ENCODE measurements at regions not wholly inside any gene's neighbourhood (a gene's known extent, or its start where the extent isn't known, plus 50 kb on each side); places are given as distances from the start of the nearest gene placed in this dataset.

- H3K4me1 Mint-ChIP-seq = no peaks in the 10 kb centered on the region
- H3K27me3 Mint-ChIP-seq = no peaks in the 10 kb centered on the region
- H3K9me3 ChIP-seq (ENCODE audit: control insufficient read depth, low read length, poor library complexity, severe bottlenecking) = no peaks in the 10 kb centered on the region
- no peaks in the 10 kb centered on the region for H3K36me3 Mint-ChIP-seq (ENCODE audit: low read depth)
- no peak for ATAC-seq
- DNase-seq = no peak
- no peak overlapping the region for H3K27ac Mint-ChIP-seq
- no peak overlapping the region for H3K4me3 Mint-ChIP-seq
Measured at GRCh38 chr5:8295141-8295540, 426.2 kb downstream of the MTRR start.

- no peaks in the 10 kb centered on the region for H3K9me3 ChIP-seq (ENCODE audit: control insufficient read depth, low read length, poor library complexity, severe bottlenecking)
- DNase-seq (no peak), ATAC-seq (no peak)
- Mint-ChIP-seq H3K27me3 (no peaks in the 10 kb centered on the region), H3K27ac (no peak overlapping the region), H3K4me1 (no peaks in the 10 kb centered on the region), H3K4me3 (no peak overlapping the region), H3K36me3 (ENCODE audit: low read depth) (no peaks in the 10 kb centered on the region)
Measured at GRCh38 chr5:8299716-8300115, 430.8 kb downstream of the MTRR start.

- no peaks in the 10 kb centered on the region for H3K9me3 ChIP-seq (ENCODE audit: control insufficient read depth, low read length, poor library complexity, severe bottlenecking)
- Mint-ChIP-seq H3K27ac (no peak overlapping the region), H3K36me3 (ENCODE audit: low read depth) (no peaks in the 10 kb centered on the region), H3K4me1 (no peaks in the 10 kb centered on the region), H3K27me3 (no peaks in the 10 kb centered on the region), H3K4me3 (no peak overlapping the region)
- ATAC-seq (no peak), DNase-seq (no peak)
Measured at GRCh38 chr5:8304341-8304740, 435.4 kb downstream of the MTRR start.

- Mint-ChIP-seq H3K27me3 (no peaks in the 10 kb centered on the region), H3K36me3 (ENCODE audit: low read depth) (no peaks in the 10 kb centered on the region), H3K4me1 (no peaks in the 10 kb centered on the region), H3K27ac (no peak overlapping the region), H3K4me3 (no peak overlapping the region)
- ATAC-seq = no peak
- H3K9me3 ChIP-seq (ENCODE audit: control insufficient read depth, low read length, poor library complexity, severe bottlenecking) = no peaks in the 10 kb centered on the region
- DNase-seq = no peak
Measured at GRCh38 chr5:8306288-8306896, 437.4 kb downstream of the MTRR start.

- Mint-ChIP-seq H3K4me3 (no peak overlapping the region), H3K4me1 (no peaks in the 10 kb centered on the region), H3K27me3 (no peaks in the 10 kb centered on the region), H3K36me3 (ENCODE audit: low read depth) (no peaks in the 10 kb centered on the region), H3K27ac (no peak overlapping the region)
- DNase-seq (no peak), ATAC-seq (no peak)
- H3K9me3 ChIP-seq (ENCODE audit: control insufficient read depth, low read length, poor library complexity, severe bottlenecking) = no peaks in the 10 kb centered on the region
Measured at GRCh38 chr5:8314965-8315364, 446.0 kb downstream of the MTRR start.

GRCh38 chr5:8316608-8317280 lies 447.8 kb downstream of the MTRR start:
- ATAC-seq (no peak), DNase-seq (no peak)
- no peak overlapping the region for H3K4me3 Mint-ChIP-seq
- no peak overlapping the region for H3K27ac Mint-ChIP-seq
- H3K36me3 Mint-ChIP-seq (ENCODE audit: low read depth) = no peaks in the 10 kb centered on the region
- H3K27me3 Mint-ChIP-seq = no peaks in the 10 kb centered on the region
- no peaks in the 10 kb centered on the region for H3K4me1 Mint-ChIP-seq
- H3K9me3 ChIP-seq (ENCODE audit: control insufficient read depth, low read length, poor library complexity, severe bottlenecking) = no peaks in the 10 kb centered on the region

- Mint-ChIP-seq H3K4me3 (no peak overlapping the region), H3K4me1 (no peaks in the 10 kb centered on the region)
Measured at GRCh38 chr5:8317335-8317734, 448.4 kb downstream of the MTRR start.

GRCh38 chr5:8320244-8320643 lies 451.3 kb downstream of the MTRR start:
- no peak for DNase-seq
- Mint-ChIP-seq H3K27ac (no peak overlapping the region), H3K4me3 (no peak overlapping the region), H3K27me3 (no peaks in the 10 kb centered on the region), H3K36me3 (ENCODE audit: low read depth) (no peaks in the 10 kb centered on the region), H3K4me1 (no peaks in the 10 kb centered on the region)
- ATAC-seq = no peak
- H3K9me3 ChIP-seq (ENCODE audit: control insufficient read depth, low read length, poor library complexity, severe bottlenecking) = no peaks in the 10 kb centered on the region

More at GRCh38 chr5:8317335-8317734, 448.4 kb downstream of the MTRR start:
- no peak overlapping the region for H3K27ac Mint-ChIP-seq
- ATAC-seq (no peak), DNase-seq (no peak)
- H3K36me3 Mint-ChIP-seq (ENCODE audit: low read depth) = no peaks in the 10 kb centered on the region
- H3K27me3 Mint-ChIP-seq = no peaks in the 10 kb centered on the region
- no peaks in the 10 kb centered on the region for H3K9me3 ChIP-seq (ENCODE audit: control insufficient read depth, low read length, poor library complexity, severe bottlenecking)

- no peaks in the 10 kb centered on the region for H3K9me3 ChIP-seq (ENCODE audit: control insufficient read depth, low read length, poor library complexity, severe bottlenecking)
- Mint-ChIP-seq H3K4me1 (no peaks in the 10 kb centered on the region), H3K4me3 (no peak overlapping the region), H3K36me3 (ENCODE audit: low read depth) (no peaks in the 10 kb centered on the region), H3K27me3 (no peaks in the 10 kb centered on the region), H3K27ac (no peak overlapping the region)
- no peak for DNase-seq
- no peak for ATAC-seq
Measured at GRCh38 chr5:8321272-8321671, 452.3 kb downstream of the MTRR start.

- ATAC-seq (no peak), DNase-seq (no peak)
- H3K4me3 Mint-ChIP-seq = no peak overlapping the region
- H3K36me3 Mint-ChIP-seq (ENCODE audit: low read depth) = no peaks in the 10 kb centered on the region
- H3K27ac Mint-ChIP-seq = no peak overlapping the region
- no peaks in the 10 kb centered on the region for H3K9me3 ChIP-seq (ENCODE audit: control insufficient read depth, low read length, poor library complexity, severe bottlenecking)
- no peaks in the 10 kb centered on the region for H3K4me1 Mint-ChIP-seq
- H3K27me3 Mint-ChIP-seq = no peaks in the 10 kb centered on the region
Measured at GRCh38 chr5:8322484-8322883, 453.5 kb downstream of the MTRR start.

- H3K9me3 ChIP-seq (ENCODE audit: control insufficient read depth, low read length, poor library complexity, severe bottlenecking) = no peaks in the 10 kb centered on the region
- DNase-seq (no peak), ATAC-seq (no peak)
- no peak overlapping the region for H3K4me3 Mint-ChIP-seq
- H3K27me3 Mint-ChIP-seq = no peaks in the 10 kb centered on the region
- no peaks in the 10 kb centered on the region for H3K36me3 Mint-ChIP-seq (ENCODE audit: low read depth)
- no peaks in the 10 kb centered on the region for H3K4me1 Mint-ChIP-seq
- H3K27ac Mint-ChIP-seq = no peak overlapping the region
Measured at GRCh38 chr5:8327016-8327415, 458.1 kb downstream of the MTRR start.

GRCh38 chr5:8329773-8330172 lies 460.8 kb downstream of the MTRR start:
- no peak overlapping the region for H3K4me3 Mint-ChIP-seq
- no peak for DNase-seq
- H3K27me3 Mint-ChIP-seq = no peaks in the 10 kb centered on the region
- no peaks in the 10 kb centered on the region for H3K9me3 ChIP-seq (ENCODE audit: control insufficient read depth, low read length, poor library complexity, severe bottlenecking)
- no peak for ATAC-seq
- H3K27ac Mint-ChIP-seq = no peak overlapping the region
- no peaks in the 10 kb centered on the region for H3K4me1 Mint-ChIP-seq
- no peaks in the 10 kb centered on the region for H3K36me3 Mint-ChIP-seq (ENCODE audit: low read depth)

- no peak for DNase-seq
- ATAC-seq = no peak
- no peaks in the 10 kb centered on the region for H3K9me3 ChIP-seq (ENCODE audit: control insufficient read depth, low read length, poor library complexity, severe bottlenecking)
- no peaks in the 10 kb centered on the region for H3K36me3 Mint-ChIP-seq (ENCODE audit: low read depth)
- no peaks in the 10 kb centered on the region for H3K4me1 Mint-ChIP-seq
- no peaks in the 10 kb centered on the region for H3K27me3 Mint-ChIP-seq
- H3K27ac Mint-ChIP-seq = no peak overlapping the region
- H3K4me3 Mint-ChIP-seq = no peak overlapping the region
Measured at GRCh38 chr5:8332666-8333445, 463.9 kb downstream of the MTRR start.
